ENCODE measurements at regions not wholly inside any gene's neighbourhood (a gene's known extent, or its start where the extent isn't known, plus 50 kb on each side); places are given as distances from the start of the nearest gene placed in this dataset.
"Not testable (repeated sequence)": the region's sequence is repeated elsewhere in the genome, so short reads cannot be mapped to it uniquely, and the experiment has no call there.

- no peak for TF ChIP-seq POLR2AphosphoS5 (IDR thresholded peaks at IDR 0.05)
- Histone ChIP-seq H3K4me1 (no peaks in the 10 kb centered on the region), H3K4me3 (no peak overlapping the region), H3K9me3 (no peaks in the 10 kb centered on the region), H3K27me3 (no peaks in the 10 kb centered on the region), H3K36me3 (no peaks in the 10 kb centered on the region), H3K27ac (no peak overlapping the region)
- WGBS, 2 donors = 64 to 65% methylated on average over 2 of the region's 2 CpGs
- no peak for ATAC-seq (ENCODE audit: low FRiP score in 2 of 2)
- no peak for DNase-seq
These were observed 1392.0 kb upstream of the ATXN8OS start for GRCh38 chr13:68715651-68716050.

GRCh38 chr13:68714292-68714691, 1393.3 kb upstream of the ATXN8OS start:
- TF ChIP-seq EP300 (IDR thresholded peaks at IDR 0.05) = no peak
- TF ChIP-seq, protein P1, sequence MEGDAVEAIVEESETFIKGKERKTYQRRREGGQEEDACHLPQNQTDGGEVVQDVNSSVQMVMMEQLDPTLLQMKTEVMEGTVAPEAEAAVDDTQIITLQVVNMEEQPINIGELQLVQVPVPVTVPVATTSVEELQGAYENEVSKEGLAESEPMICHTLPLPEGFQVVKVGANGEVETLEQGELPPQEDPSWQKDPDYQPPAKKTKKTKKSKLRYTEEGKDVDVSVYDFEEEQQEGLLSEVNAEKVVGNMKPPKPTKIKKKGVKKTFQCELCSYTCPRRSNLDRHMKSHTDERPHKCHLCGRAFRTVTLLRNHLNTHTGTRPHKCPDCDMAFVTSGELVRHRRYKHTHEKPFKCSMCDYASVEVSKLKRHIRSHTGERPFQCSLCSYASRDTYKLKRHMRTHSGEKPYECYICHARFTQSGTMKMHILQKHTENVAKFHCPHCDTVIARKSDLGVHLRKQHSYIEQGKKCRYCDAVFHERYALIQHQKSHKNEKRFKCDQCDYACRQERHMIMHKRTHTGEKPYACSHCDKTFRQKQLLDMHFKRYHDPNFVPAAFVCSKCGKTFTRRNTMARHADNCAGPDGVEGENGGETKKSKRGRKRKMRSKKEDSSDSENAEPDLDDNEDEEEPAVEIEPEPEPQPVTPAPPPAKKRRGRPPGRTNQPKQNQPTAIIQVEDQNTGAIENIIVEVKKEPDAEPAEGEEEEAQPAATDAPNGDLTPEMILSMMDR (IDR thresholded peaks at IDR 0.05) = no peak
- no peak for TF ChIP-seq POLR2A (IDR thresholded peaks at IDR 0.05)
- no peak for TF ChIP-seq POLR2AphosphoS5 (IDR thresholded peaks at IDR 0.05)
- H3K27ac ChIP-seq = no peak overlapping the region
- no peaks in the 10 kb centered on the region for H3K9me3 ChIP-seq
- H3K27me3 ChIP-seq = no peaks in the 10 kb centered on the region
- ATAC-seq (ENCODE audit: low FRiP score in 2 of 2) (no peak), DNase-seq (no peak)
- H3K4me3 ChIP-seq = no peak overlapping the region
- H3K4me1 ChIP-seq = no peaks in the 10 kb centered on the region
- no peaks in the 10 kb centered on the region for H3K36me3 ChIP-seq
- WGBS, 2 donors = 34 to 35% methylated on average over 2 of the region's 2 CpGs

GRCh38 chr13:68713394-68713793, 1394.2 kb upstream of the ATXN8OS start:
- ATAC-seq (ENCODE audit: low FRiP score in 2 of 2) (no peak), DNase-seq (no peak)
- no peak overlapping the region for H3K27ac ChIP-seq
- no peak overlapping the region for H3K4me3 ChIP-seq
- TF ChIP-seq EP300 (IDR thresholded peaks at IDR 0.05) = no peak
- no peak for TF ChIP-seq POLR2A (IDR thresholded peaks at IDR 0.05)
- TF ChIP-seq, protein P1 (IDR thresholded peaks at IDR 0.05) = no peak
- no peak for TF ChIP-seq POLR2AphosphoS5 (IDR thresholded peaks at IDR 0.05)
- WGBS, 2 donors = 90 to 93% methylated on average over 1 of the region's 1 CpG
- H3K4me1 ChIP-seq = no peaks in the 10 kb centered on the region
- H3K27me3 ChIP-seq = no peaks in the 10 kb centered on the region
- no peaks in the 10 kb centered on the region for H3K9me3 ChIP-seq
- no peaks in the 10 kb centered on the region for H3K36me3 ChIP-seq

DNA sequence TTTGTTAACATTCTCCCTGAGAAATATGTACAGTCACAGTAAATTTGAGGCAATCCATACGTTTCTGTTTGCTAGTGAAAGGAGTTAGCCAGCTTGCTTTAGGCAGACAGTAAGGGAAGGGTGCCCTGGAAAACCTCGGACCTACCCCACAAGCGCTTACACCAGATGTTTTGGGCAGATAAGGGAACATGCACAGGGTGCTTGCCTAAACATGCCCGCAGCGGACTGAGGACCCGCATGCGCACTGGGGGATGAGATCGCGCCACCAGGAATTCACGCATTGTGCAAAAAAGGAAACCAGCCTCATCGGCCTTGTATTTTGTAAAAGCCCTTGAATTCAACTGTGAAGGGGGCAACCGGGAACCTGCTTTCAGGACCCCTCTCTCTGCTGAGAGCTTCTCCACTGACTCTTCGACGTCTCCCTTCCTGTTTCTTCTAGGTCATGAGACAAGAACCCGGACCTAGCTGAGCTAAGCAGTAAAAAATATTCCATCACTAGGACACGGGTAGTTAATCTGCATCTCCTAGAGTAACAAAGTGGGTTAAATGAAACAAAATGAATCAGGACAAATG, 1399.2 kb upstream of the ATXN8OS start:
- H3K4me3 ChIP-seq = no peak overlapping the region
- DNase-seq (peak in 1 of 2 donors; percentile 32), ATAC-seq (ENCODE audit: low FRiP score in 2 of 2) (no peak)
- H3K9me3 ChIP-seq = no peaks in the 10 kb centered on the region
- 84 to 91% methylated on average over 16 of the region's 16 CpGs for WGBS, 2 donors
- no peaks in the 10 kb centered on the region for H3K4me1 ChIP-seq
- H3K27ac ChIP-seq = no peak overlapping the region
- no peaks in the 10 kb centered on the region for H3K27me3 ChIP-seq
- no peaks in the 10 kb centered on the region for H3K36me3 ChIP-seq
- TF ChIP-seq, protein P1 (IDR thresholded peaks at IDR 0.05) = no peak
- TF ChIP-seq EP300 (IDR thresholded peaks at IDR 0.05) (no peak), POLR2A (IDR thresholded peaks at IDR 0.05) (no peak), POLR2AphosphoS5 (IDR thresholded peaks at IDR 0.05) (no peak)

GRCh38 chr13:68706044-68706443, 1401.6 kb upstream of the ATXN8OS start:
- not testable (repeated sequence) for H3K4me3 ChIP-seq; H3K27ac ChIP-seq; H3K4me1 ChIP-seq; H3K9me3 ChIP-seq; DNase-seq; H3K27me3 ChIP-seq; H3K36me3 ChIP-seq; ATAC-seq (ENCODE audit: low FRiP score in 2 of 2)

GRCh38 chr13:68697551-68697950, 1410.1 kb upstream of the ATXN8OS start:
- DNase-seq (no peak), ATAC-seq (ENCODE audit: low FRiP score in 2 of 2) (no peak)
- 19 to 20% methylated on average over 3 of the region's 3 CpGs for WGBS, 2 donors
- TF ChIP-seq, protein P1 (IDR thresholded peaks at IDR 0.05) = no peak
- TF ChIP-seq POLR2AphosphoS5 (IDR thresholded peaks at IDR 0.05) (no peak), EP300 (IDR thresholded peaks at IDR 0.05) (no peak), POLR2A (IDR thresholded peaks at IDR 0.05) (no peak)
- no peaks in the 10 kb centered on the region for H3K9me3 ChIP-seq
- no peak overlapping the region for H3K27ac ChIP-seq
- no peaks in the 10 kb centered on the region for H3K4me1 ChIP-seq
- H3K4me3 ChIP-seq = no peak overlapping the region
- H3K27me3 ChIP-seq = no peaks in the 10 kb centered on the region
- H3K36me3 ChIP-seq = no peaks in the 10 kb centered on the region

Measured in upper lobe of left lung (tissue), 6 donors.